ENCODE measurements at regions not wholly inside any gene's neighbourhood (a gene's known extent, or its start where the extent isn't known, plus 50 kb on each side); places are given as distances from the start of the nearest gene placed in this dataset.

DNA sequence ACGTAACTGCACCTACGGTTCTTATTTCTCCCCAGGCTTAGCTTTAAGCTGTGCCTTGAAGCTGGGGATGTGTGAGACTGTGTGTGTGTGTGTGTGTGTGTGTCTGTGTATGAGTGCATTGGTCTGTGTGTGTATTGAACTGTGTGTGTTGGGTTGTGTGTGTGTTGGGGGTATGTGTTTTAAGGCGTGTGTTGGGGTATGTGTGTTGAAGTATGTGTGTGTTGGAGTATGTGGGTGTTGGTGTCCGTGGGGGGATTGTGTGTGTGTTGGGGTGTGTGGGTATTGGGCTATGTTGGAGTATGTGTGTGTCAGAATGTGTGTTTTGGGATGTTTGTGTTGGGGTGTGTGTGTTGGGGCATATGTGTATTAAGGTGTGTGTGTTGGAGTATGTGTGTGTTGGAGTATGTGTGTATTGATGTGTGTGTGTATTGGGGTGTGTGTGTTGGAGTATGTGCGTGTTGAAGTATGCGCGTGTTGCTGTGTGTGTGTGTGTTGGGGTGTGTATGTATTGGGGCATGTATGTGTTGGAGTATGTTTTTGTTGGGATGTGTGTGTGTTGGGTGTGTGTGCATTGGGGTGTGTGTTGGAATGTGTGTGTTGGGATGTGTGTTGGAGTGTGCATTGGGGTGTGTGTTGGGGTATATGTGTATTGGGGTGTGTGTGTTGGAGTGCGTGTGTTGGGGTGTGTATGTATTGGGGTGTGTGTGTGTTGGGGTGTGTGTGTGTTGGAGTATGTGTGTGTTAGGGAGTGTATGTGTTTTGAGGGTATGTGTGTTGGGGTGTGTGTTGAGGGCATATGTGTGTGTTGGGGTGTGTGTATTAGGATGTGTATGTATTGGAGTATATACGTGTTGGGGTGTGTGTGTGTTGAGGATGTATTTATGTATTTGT, 76.4 kb downstream of the LSM3 start:
- H2AFZ ChIP-seq (ENCODE audit: low read length), result no peak overlapping the region
- H3K36me3 ChIP-seq (ENCODE audit: insufficient read depth, low read length), result no peaks in the 10 kb centered on the region
- no peak overlapping the region for H3K9ac ChIP-seq (ENCODE audit: low read length)
- H3F3A ChIP-seq (ENCODE audit: insufficient read depth, low read length), result no peaks in the 10 kb centered on the region
- no peaks in the 10 kb centered on the region for H4K20me1 ChIP-seq (ENCODE audit: insufficient read depth, low read length)
- H3K4me2 ChIP-seq (ENCODE audit: low read length), result no peak overlapping the region
- no peak overlapping the region for H3K4me3 ChIP-seq (ENCODE audit: low read depth, low read length, poor library complexity, severe bottlenecking)
- TF ChIP-seq CTCF (IDR thresholded peaks at IDR 0.05; ENCODE audit: low read length) (no peak), EZH2 (IDR thresholded peaks at IDR 0.05; ENCODE audit: borderline replicate concordance, low read length) (no peak)
- no peaks in the 10 kb centered on the region for H3K9me3 ChIP-seq (ENCODE audit: low read length)
- no peaks in the 10 kb centered on the region for H3K79me2 ChIP-seq (ENCODE audit: insufficient read depth, low read length)
- H3K27me3 ChIP-seq (ENCODE audit: insufficient read depth, low read length), result no peaks in the 10 kb centered on the region; the same call in 1 of the 2 replicates
- H3K9me2 ChIP-seq (ENCODE audit: low read depth, low read length), result no peaks in the 10 kb centered on the region
- no peaks in the 10 kb centered on the region for H3K4me1 ChIP-seq (ENCODE audit: insufficient read depth, low read length, severe bottlenecking)
- H3K27ac ChIP-seq (ENCODE audit: low read depth, low read length, poor library complexity, severe bottlenecking), result no peak overlapping the region

DNA sequence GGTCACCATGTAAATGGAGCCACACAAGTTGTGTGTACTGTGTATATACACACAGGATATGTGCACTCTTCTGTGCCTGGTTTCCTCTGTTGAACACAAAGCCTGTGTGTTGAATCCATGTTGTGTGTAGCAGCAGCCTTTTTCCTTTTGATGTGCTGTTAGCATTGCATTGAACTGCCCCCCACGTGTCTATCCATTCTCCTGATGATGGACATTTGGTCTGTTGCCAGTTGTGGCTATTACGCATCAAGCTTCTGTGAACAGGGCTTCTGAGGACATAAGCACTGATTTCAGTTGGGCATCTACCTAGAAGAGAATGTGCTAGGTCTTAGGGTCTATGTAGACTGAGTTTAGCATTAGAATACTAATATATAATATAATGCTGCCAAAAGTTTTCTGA, 77.4 kb downstream of the LSM3 start:
- Histone ChIP-seq H3K4me3 (ENCODE audit: low read depth, low read length, poor library complexity, severe bottlenecking) (no peak overlapping the region), H3K27ac (ENCODE audit: low read depth, low read length, poor library complexity, severe bottlenecking) (no peak overlapping the region), H2AFZ (ENCODE audit: low read length) (no peak overlapping the region), H3K9me2 (ENCODE audit: low read depth, low read length) (no peaks in the 10 kb centered on the region), H3K9ac (ENCODE audit: low read length) (no peak overlapping the region), H3K9me3 (ENCODE audit: low read length) (no peaks in the 10 kb centered on the region), H3K4me2 (ENCODE audit: low read length) (no peak overlapping the region), H3K79me2 (ENCODE audit: insufficient read depth, low read length) (no peaks in the 10 kb centered on the region), H3F3A (ENCODE audit: insufficient read depth, low read length) (no peaks in the 10 kb centered on the region), H3K36me3 (ENCODE audit: insufficient read depth, low read length) (no peaks in the 10 kb centered on the region), H3K27me3 (ENCODE audit: insufficient read depth, low read length) (no peaks in the 10 kb centered on the region; the same call in 1 of the 2 replicates), H4K20me1 (ENCODE audit: insufficient read depth, low read length) (no peaks in the 10 kb centered on the region), H3K4me1 (ENCODE audit: insufficient read depth, low read length, severe bottlenecking) (no peaks in the 10 kb centered on the region)
- TF ChIP-seq EZH2 (IDR thresholded peaks at IDR 0.05; ENCODE audit: borderline replicate concordance, low read length) (no peak), CTCF (IDR thresholded peaks at IDR 0.05; ENCODE audit: low read length) (no peak)

- TF ChIP-seq EZH2 (IDR thresholded peaks at IDR 0.05; ENCODE audit: borderline replicate concordance, low read length), result no peak
- no peak for TF ChIP-seq CTCF (IDR thresholded peaks at IDR 0.05; ENCODE audit: low read length)
- H3K27ac ChIP-seq (ENCODE audit: low read depth, low read length, poor library complexity, severe bottlenecking), result no peak overlapping the region
- no peak overlapping the region for H2AFZ ChIP-seq (ENCODE audit: low read length)
- no peaks in the 10 kb centered on the region for H3K79me2 ChIP-seq (ENCODE audit: insufficient read depth, low read length)
- H4K20me1 ChIP-seq (ENCODE audit: insufficient read depth, low read length), result no peaks in the 10 kb centered on the region
- no peak overlapping the region for H3K4me2 ChIP-seq (ENCODE audit: low read length)
- H3K27me3 ChIP-seq (ENCODE audit: insufficient read depth, low read length), result no peaks in the 10 kb centered on the region; the same call in 1 of the 2 replicates
- H3F3A ChIP-seq (ENCODE audit: insufficient read depth, low read length), result no peaks in the 10 kb centered on the region
- H3K9me2 ChIP-seq (ENCODE audit: low read depth, low read length), result no peaks in the 10 kb centered on the region
- H3K9me3 ChIP-seq (ENCODE audit: low read length), result no peaks in the 10 kb centered on the region
- no peaks in the 10 kb centered on the region for H3K4me1 ChIP-seq (ENCODE audit: insufficient read depth, low read length, severe bottlenecking)
- H3K9ac ChIP-seq (ENCODE audit: low read length), result no peak overlapping the region
- no peak overlapping the region for H3K4me3 ChIP-seq (ENCODE audit: low read depth, low read length, poor library complexity, severe bottlenecking)
- no peaks in the 10 kb centered on the region for H3K36me3 ChIP-seq (ENCODE audit: insufficient read depth, low read length)
Measured at GRCh38 chr3:14256561-14257342, 78.1 kb downstream of the LSM3 start.
